ENCODE measurements at regions not wholly inside any gene's neighbourhood (a gene's known extent, or its start where the extent isn't known, plus 50 kb on each side); places are given as distances from the start of the nearest gene placed in this dataset.

- TF ChIP-seq CTCF (IDR thresholded peaks at IDR 0.05), result no peak
- TF ChIP-seq POLR2A (IDR thresholded peaks at IDR 0.05), result no peak
Observed at GRCh38 chr21:41080485-41081121, 87.4 kb upstream of the BACE2 start.
